ENCODE measurements at regions not wholly inside any gene's neighbourhood (a gene's known extent, or its start where the extent isn't known, plus 50 kb on each side); places are given as distances from the start of the nearest gene placed in this dataset.

GRCh38 chr12:132403636-132404434 lies 74.4 kb upstream of the GALNT9 start:
- TF ChIP-seq CTCF (optimal IDR thresholded peaks at IDR 0.05 in 1 of 3, IDR thresholded peaks at IDR 0.05 in 1 of 3, conservative IDR thresholded peaks at IDR 0.05 in 1 of 3; ENCODE audit: extremely low read depth in 1 of 3, insufficient read depth in 2 of 3, low read length in 3 of 3) (no peak), EZH2 (IDR thresholded peaks at IDR 0.05; ENCODE audit: low read length) (no peak)

Measured in keratinocyte (primary cell).